ENCODE measurements at regions not wholly inside any gene's neighbourhood (a gene's known extent, or its start where the extent isn't known, plus 50 kb on each side); places are given as distances from the start of the nearest gene placed in this dataset.

GRCh38 chr17:54718286-54718685 is 182.4 kb upstream of the TOM1L1 start:
- 71 to 86% (median 75%) methylated on average over 2 of the region's 2 CpGs for WGBS, 5 donors
- no peak for DNase-seq
- no peak for TF ChIP-seq CTCF (IDR thresholded peaks at IDR 0.05 in 8 of 11, conservative IDR thresholded peaks at IDR 0.05 in 3 of 11)
- TF ChIP-seq POLR2AphosphoS5 (IDR thresholded peaks at IDR 0.05) = no peak
- TF ChIP-seq POLR2A (IDR thresholded peaks at IDR 0.05) = no peak
- H3K27ac ChIP-seq = no peak overlapping the region
- intact Hi-C loops (cut with DNase I; ENCODE audit: low total_unique reads) = no loop called here
- H3K9me3 ChIP-seq = peaks cover 0 to 16% (median under 1%) of the 10 kb centered on the region in 8 donors
- no peaks in the 10 kb centered on the region for H3K36me3 ChIP-seq
- H3K27me3 ChIP-seq (replicated peaks in 1 of 7) = no peaks in the 10 kb centered on the region
- H3K4me1 ChIP-seq = no peaks in the 10 kb centered on the region
- no peak overlapping the region for H3K4me3 ChIP-seq

- intact Hi-C loops (cut with DNase I; ENCODE audit: low total_unique reads) = no loop called here
- no peak for DNase-seq
- Histone ChIP-seq H3K27ac (no peak overlapping the region), H3K36me3 (no peaks in the 10 kb centered on the region), H3K27me3 (replicated peaks in 1 of 7) (no peaks in the 10 kb centered on the region), H3K9me3 (peaks cover 0 to 80% (median 71%) of the 10 kb centered on the region in 8 donors), H3K4me3 (no peak overlapping the region), H3K4me1 (no peaks in the 10 kb centered on the region)
- no peak for TF ChIP-seq CTCF (IDR thresholded peaks at IDR 0.05 in 8 of 11, conservative IDR thresholded peaks at IDR 0.05 in 3 of 11)
- TF ChIP-seq POLR2A (IDR thresholded peaks at IDR 0.05) = no peak
- TF ChIP-seq POLR2AphosphoS5 (IDR thresholded peaks at IDR 0.05) = no peak
Observed at GRCh38 chr17:54727624-54728023, 173.0 kb upstream of the TOM1L1 start.

- intact Hi-C loops (cut with DNase I; ENCODE audit: low total_unique reads) = no loop called here
- Histone ChIP-seq H3K4me1 (no peaks in the 10 kb centered on the region), H3K36me3 (no peaks in the 10 kb centered on the region), H3K27me3 (replicated peaks in 1 of 7) (no peaks in the 10 kb centered on the region), H3K27ac (no peak overlapping the region), H3K9me3 (peaks cover 0 to 31% (median 24%) of the 10 kb centered on the region in 8 donors), H3K4me3 (no peak overlapping the region)
- no peak for DNase-seq
- TF ChIP-seq POLR2A (IDR thresholded peaks at IDR 0.05) (no peak), POLR2AphosphoS5 (IDR thresholded peaks at IDR 0.05) (no peak), CTCF (IDR thresholded peaks at IDR 0.05 in 8 of 11, conservative IDR thresholded peaks at IDR 0.05 in 3 of 11) (no peak)
Observed at GRCh38 chr17:54736573-54736972, 164.1 kb upstream of the TOM1L1 start.

GRCh38 chr17:54738496-54738895 is 162.2 kb upstream of the TOM1L1 start:
- 82 to 93% (median 90%) methylated on average over 1 of the region's 1 CpG for WGBS, 5 donors

More at GRCh38 chr17:54738496-54738895, 162.2 kb upstream of the TOM1L1 start:
- TF ChIP-seq CTCF (IDR thresholded peaks at IDR 0.05 in 8 of 11, conservative IDR thresholded peaks at IDR 0.05 in 3 of 11) (no peak), POLR2A (IDR thresholded peaks at IDR 0.05) (no peak), POLR2AphosphoS5 (IDR thresholded peaks at IDR 0.05) (no peak)
- Histone ChIP-seq H3K27me3 (replicated peaks in 1 of 7) (no peaks in the 10 kb centered on the region), H3K4me3 (no peak overlapping the region), H3K9me3 (peaks cover 0 to 13% (median 5%) of the 10 kb centered on the region in 8 donors), H3K4me1 (no peaks in the 10 kb centered on the region), H3K36me3 (no peaks in the 10 kb centered on the region), H3K27ac (no peak overlapping the region)
- DNase-seq = no peak
- intact Hi-C loops (cut with DNase I; ENCODE audit: low total_unique reads) = no loop called here
